H1 (cell line): ENCODE measurements at regions not wholly inside any gene's neighbourhood (a gene's known extent, or its start where the extent isn't known, plus 50 kb on each side); places are given as distances from the start of the nearest gene placed in this dataset.

Experiments used
- CEBPB ChIP-seq: IDR thresholded peaks from 2 replicates; pipeline ENCODE4 v1.6.1; 2012; ENCODE audit warnings: low read depth, low read length
- CHD2 ChIP-seq: IDR thresholded peaks from 2 replicates; pipeline ENCODE4 v1.6.1; 2012; ENCODE audit warnings: low read length, improper control_type of control experiment
- EZH2 ChIP-seq: fragments of 200-600 bp; sonication (generic); IDR thresholded peaks from 2 replicates; pipeline ENCODE4 v1.7.1; 2012; ENCODE audit warnings: low read depth, mild to moderate bottlenecking, moderate library complexity, low read length, inconsistent platforms; ENCODE audit not compliant: severe bottlenecking
- GABPA ChIP-seq: IDR thresholded peaks from 2 replicates; pipeline ENCODE4 v1.6.1; 2011; ENCODE audit warnings: mild to moderate bottlenecking, low read length, moderate library complexity, borderline replicate concordance; ENCODE audit not compliant: insufficient read depth
- HDAC2 ChIP-seq, 2 experiments: fragments of 300-600 bp in 1 of 2; sonication (generic) in 1 of 2; IDR thresholded peaks; 2 replicates each; pipeline ENCODE4 v1.6.1; 2011 to 2012; ENCODE audit warnings: low read depth in 2 of 2, low read length in 2 of 2, mild to moderate bottlenecking in 2 of 2, moderate library complexity in 2 of 2, borderline replicate concordance in 1 of 2, inconsistent platforms in 1 of 2
- HDAC6 ChIP-seq: IDR thresholded peaks from one replicate; pipeline ENCODE4 v1.7.1; 2012; ENCODE audit warnings: low read depth, mild to moderate bottlenecking, inconsistent platforms, low read length, moderate library complexity
- POLR2A ChIP-seq, 2 experiments: IDR thresholded peaks; 1 replicate in 1 of 2; 2 replicates in 1 of 2; pipeline ENCODE4 v1.6.1; 2011; ENCODE audit warnings: low read depth in 2 of 2, low read length in 2 of 2, mild to moderate bottlenecking in 2 of 2; ENCODE audit errors: control extremely low read depth in 1 of 2
- RBBP5 ChIP-seq: IDR thresholded peaks from 2 replicates; pipeline ENCODE4 v1.7.1; 2012; ENCODE audit warnings: low read depth, mild to moderate bottlenecking, inconsistent platforms, low read length, moderate library complexity, borderline replicate concordance
- SIX5 ChIP-seq: IDR thresholded peaks from 2 replicates; pipeline ENCODE4 v1.6.1; 2011; ENCODE audit warnings: mild to moderate bottlenecking, low read depth, low read length
- SP1 ChIP-seq: IDR thresholded peaks from 2 replicates; pipeline ENCODE4 v1.6.1; 2011; ENCODE audit warnings: low read depth, low read length
- TEAD4 ChIP-seq: IDR thresholded peaks from 2 replicates; pipeline ENCODE4 v1.6.1; 2012; ENCODE audit warnings: low read depth, low read length, inconsistent platforms, mixed read lengths
- TF ChIP-seq, protein P1 (sequence below): IDR thresholded peaks from 2 replicates; pipeline ENCODE4 v1.6.1; 2011; ENCODE audit warnings: low read depth, mild to moderate bottlenecking, low read length; ENCODE audit not compliant: insufficient read depth
- TF ChIP-seq, protein P2 (sequence below), 3 experiments: IDR thresholded peaks; 1 replicate in 2 of 3; 2 replicates in 1 of 3; pipeline versions ENCODE4 v1.5.1 to v1.6.1; 2011; ENCODE audit warnings: low read length in 3 of 3, mild to moderate bottlenecking in 3 of 3, inconsistent platforms in 2 of 3, low read depth in 1 of 3, moderate library complexity in 1 of 3; ENCODE audit not compliant: insufficient read depth in 1 of 3; ENCODE audit errors: control extremely low read depth in 1 of 3

DNA sequence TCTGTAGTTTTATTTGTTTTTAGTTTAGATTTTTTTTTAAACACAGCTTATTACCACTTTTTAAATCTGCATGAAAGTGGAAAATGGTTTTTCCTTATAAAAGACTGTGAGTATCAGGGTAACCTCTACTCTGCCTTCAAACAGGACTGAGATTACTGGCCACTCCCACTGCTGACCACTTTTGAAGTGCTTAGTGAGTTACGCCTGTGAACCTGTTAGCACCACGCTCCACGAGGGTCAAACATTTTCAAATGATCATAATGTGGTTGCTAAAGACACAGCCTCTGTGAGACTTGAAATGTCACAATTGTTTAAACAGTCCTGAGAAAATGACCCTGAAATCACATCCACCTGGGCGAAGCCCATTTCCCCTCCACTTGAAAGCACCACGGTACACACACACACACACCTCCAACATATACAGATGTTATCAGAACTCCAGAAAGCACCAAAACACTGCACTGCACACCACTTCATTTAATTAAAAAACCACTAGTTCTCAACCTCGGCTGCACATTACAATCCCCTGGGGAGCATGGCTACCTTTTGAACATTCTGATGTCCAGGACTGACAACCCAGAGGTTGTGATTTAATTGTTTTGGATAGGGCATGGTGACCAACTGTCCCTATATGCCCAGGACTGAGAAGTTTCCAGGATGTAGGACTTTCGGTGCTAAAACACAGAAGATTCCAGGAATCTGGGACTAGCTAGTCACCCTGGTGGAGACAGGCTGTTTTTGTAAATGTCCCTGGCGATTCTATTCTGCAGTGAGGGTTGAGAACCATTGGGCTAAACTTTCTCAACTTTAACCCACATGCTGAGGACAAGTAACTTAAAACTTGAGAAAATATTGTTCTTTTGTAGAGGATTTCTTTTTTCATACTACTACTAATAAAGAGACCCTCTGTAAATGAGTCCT, 176.4 kb upstream of the MYLIP start:
- TF ChIP-seq SP1 (no peak), SIX5 (no peak), POLR2A (IDR thresholded peaks at IDR 0.05; ENCODE audit: control extremely low read depth in 1 of 2, low read depth in 2 of 2, low read length in 2 of 2) (no peak), RBBP5 (no peak), CHD2 (no peak), CEBPB (no peak), EZH2 (no peak), TEAD4 (no peak), HDAC2 (IDR thresholded peaks at IDR 0.05; ENCODE audit: borderline replicate concordance in 1 of 2, low read depth in 2 of 2, low read length in 2 of 2) (no peak), GABPA (no peak), HDAC6 (no peak)
- TF ChIP-seq, protein P1, sequence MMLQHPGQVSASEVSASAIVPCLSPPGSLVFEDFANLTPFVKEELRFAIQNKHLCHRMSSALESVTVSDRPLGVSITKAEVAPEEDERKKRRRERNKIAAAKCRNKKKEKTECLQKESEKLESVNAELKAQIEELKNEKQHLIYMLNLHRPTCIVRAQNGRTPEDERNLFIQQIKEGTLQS: no peak
- TF ChIP-seq, protein P2, sequence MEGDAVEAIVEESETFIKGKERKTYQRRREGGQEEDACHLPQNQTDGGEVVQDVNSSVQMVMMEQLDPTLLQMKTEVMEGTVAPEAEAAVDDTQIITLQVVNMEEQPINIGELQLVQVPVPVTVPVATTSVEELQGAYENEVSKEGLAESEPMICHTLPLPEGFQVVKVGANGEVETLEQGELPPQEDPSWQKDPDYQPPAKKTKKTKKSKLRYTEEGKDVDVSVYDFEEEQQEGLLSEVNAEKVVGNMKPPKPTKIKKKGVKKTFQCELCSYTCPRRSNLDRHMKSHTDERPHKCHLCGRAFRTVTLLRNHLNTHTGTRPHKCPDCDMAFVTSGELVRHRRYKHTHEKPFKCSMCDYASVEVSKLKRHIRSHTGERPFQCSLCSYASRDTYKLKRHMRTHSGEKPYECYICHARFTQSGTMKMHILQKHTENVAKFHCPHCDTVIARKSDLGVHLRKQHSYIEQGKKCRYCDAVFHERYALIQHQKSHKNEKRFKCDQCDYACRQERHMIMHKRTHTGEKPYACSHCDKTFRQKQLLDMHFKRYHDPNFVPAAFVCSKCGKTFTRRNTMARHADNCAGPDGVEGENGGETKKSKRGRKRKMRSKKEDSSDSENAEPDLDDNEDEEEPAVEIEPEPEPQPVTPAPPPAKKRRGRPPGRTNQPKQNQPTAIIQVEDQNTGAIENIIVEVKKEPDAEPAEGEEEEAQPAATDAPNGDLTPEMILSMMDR (IDR thresholded peaks at IDR 0.05; ENCODE audit: control extremely low read depth in 1 of 3, insufficient read depth in 1 of 3, low read depth in 1 of 3, low read length in 3 of 3): no peak
